ENCODE measurements at regions not wholly inside any gene's neighbourhood (a gene's known extent, or its start where the extent isn't known, plus 50 kb on each side); places are given as distances from the start of the nearest gene placed in this dataset.

GRCh38 chr5:44028226-44028625, 361.0 kb downstream of the FGF10 start:
- H3K9me3 ChIP-seq (ENCODE audit: control insufficient read depth in 1 of 2, insufficient read depth in 1 of 2, low read depth in 1 of 2, low read length in 2 of 2), result no peaks in the 10 kb centered on the region
- ATAC-seq (no peak), DNase-seq (ENCODE audit: low read depth, low spot score) (no peak)
- no peaks in the 10 kb centered on the region for H3K4me1 ChIP-seq (ENCODE audit: control insufficient read depth in 1 of 2, insufficient read depth in 2 of 2, low read length in 2 of 2)
- H3K4me3 ChIP-seq (replicated peaks in 1 of 2; ENCODE audit: low read depth in 1 of 2, low read length in 2 of 2), result no peak overlapping the region
- no peak for TF ChIP-seq ELF1 (IDR thresholded peaks at IDR 0.05; ENCODE audit: borderline replicate concordance, low read depth)
- no peaks in the 10 kb centered on the region for H4K20me1 ChIP-seq (ENCODE audit: insufficient read depth)
- no peak overlapping the region for H3K9ac ChIP-seq (ENCODE audit: low read length)
- RAD21 ChIA-PET (ENCODE audit: low non-redundant PET in 1 of 2, low total read pairs in 2 of 2, uncharacterized antibody in 2 of 2, unreplicated experiment in 2 of 2), result no interaction called here
- no peaks in the 10 kb centered on the region for H3K27me3 ChIP-seq (ENCODE audit: insufficient read depth, low read length)
- no peaks in the 10 kb centered on the region for H3K9me2 ChIP-seq (ENCODE audit: insufficient read depth)
- intact Hi-C loops (cut with micrococcal nuclease), result no loop called here
- POLR2A ChIA-PET, result no interaction called here
- no peak overlapping the region for H2AFZ ChIP-seq (ENCODE audit: low read depth, low read length, poor library complexity, severe bottlenecking)
- no TSS peak for BruUV-seq (replicated peaks)
- CTCF ChIA-PET, result no interaction called here
- no peak overlapping the region for H3K4me2 ChIP-seq (ENCODE audit: low read length)
- no peak overlapping the region for H3K27ac ChIP-seq (ENCODE audit: low read depth, low read length)
- no peaks in the 10 kb centered on the region for H3K79me2 ChIP-seq (ENCODE audit: insufficient read depth, low read length)
- no peaks in the 10 kb centered on the region for H3K36me3 ChIP-seq (ENCODE audit: control insufficient read depth in 1 of 2, insufficient read depth in 2 of 2, low read length in 2 of 2)

- Histone ChIP-seq H3K36me3 (ENCODE audit: control insufficient read depth in 1 of 2, insufficient read depth in 2 of 2, low read length in 2 of 2) (no peaks in the 10 kb centered on the region), H3K4me2 (ENCODE audit: low read length) (no peak overlapping the region), H4K20me1 (ENCODE audit: insufficient read depth) (no peaks in the 10 kb centered on the region), H3K4me3 (replicated peaks in 1 of 2; ENCODE audit: low read depth in 1 of 2, low read length in 2 of 2) (no peak overlapping the region), H3K9me3 (ENCODE audit: control insufficient read depth in 1 of 2, insufficient read depth in 1 of 2, low read depth in 1 of 2, low read length in 2 of 2) (no peaks in the 10 kb centered on the region), H3K9me2 (ENCODE audit: insufficient read depth) (no peaks in the 10 kb centered on the region), H3K79me2 (ENCODE audit: insufficient read depth, low read length) (no peaks in the 10 kb centered on the region), H3K27ac (ENCODE audit: low read depth, low read length) (no peak overlapping the region), H3K27me3 (ENCODE audit: insufficient read depth, low read length) (no peaks in the 10 kb centered on the region), H3K9ac (ENCODE audit: low read length) (no peak overlapping the region), H3K4me1 (ENCODE audit: control insufficient read depth in 1 of 2, insufficient read depth in 2 of 2, low read length in 2 of 2) (no peaks in the 10 kb centered on the region), H2AFZ (ENCODE audit: low read depth, low read length, poor library complexity, severe bottlenecking) (no peak overlapping the region)
- CTCF ChIA-PET, result no interaction called here
- intact Hi-C loops (cut with micrococcal nuclease), result no loop called here
- POLR2A ChIA-PET, result interaction anchor here (0.6 kb wide), 1 partner anchor 341 kb away, joined by 3 read pairs; no protein-coding TSS in a partner anchor
- no peak for DNase-seq (ENCODE audit: low read depth, low spot score)
- BruUV-seq (replicated peaks), result no TSS peak
- no peak for ATAC-seq
- no peak for TF ChIP-seq RAD21 (IDR thresholded peaks at IDR 0.05; ENCODE audit: low read depth)
- no peak for TF ChIP-seq CTCF (IDR thresholded peaks at IDR 0.05 in 2 of 3, conservative IDR thresholded peaks at IDR 0.05 in 1 of 3; ENCODE audit: borderline replicate concordance in 1 of 3, insufficient read depth in 1 of 3, low read depth in 2 of 3, low read length in 2 of 3)
- TF ChIP-seq EGR1 (IDR thresholded peaks at IDR 0.05; ENCODE audit: low read depth), result no peak
- no peak for TF ChIP-seq REST (IDR thresholded peaks at IDR 0.05; ENCODE audit: low read depth)
- no peak for TF ChIP-seq FOSL1 (IDR thresholded peaks at IDR 0.05; ENCODE audit: low read depth)
- TF ChIP-seq POLR2A (IDR thresholded peaks at IDR 0.05; ENCODE audit: borderline replicate concordance, extremely low read depth, insufficient read depth, insufficient read length), result no peak
- no peak for TF ChIP-seq POLR2AphosphoS5 (IDR thresholded peaks at IDR 0.05; ENCODE audit: low read depth, low read length)
- no peak for TF ChIP-seq SP1 (IDR thresholded peaks at IDR 0.05; ENCODE audit: low read depth)
- no peak for TF ChIP-seq ZNF274 (IDR thresholded peaks at IDR 0.05; ENCODE audit: low read depth, low read length)
- no peak for TF ChIP-seq SRF (IDR thresholded peaks at IDR 0.05; ENCODE audit: low read depth)
- TF ChIP-seq ELF1 (IDR thresholded peaks at IDR 0.05; ENCODE audit: borderline replicate concordance, low read depth), result no peak
- no peak for TF ChIP-seq ZFX (IDR thresholded peaks at IDR 0.05)
- TF ChIP-seq YY1 (IDR thresholded peaks at IDR 0.05; ENCODE audit: extremely low read depth, insufficient replicate concordance, low read depth, low read length), result no peak
- RAD21 ChIA-PET (ENCODE audit: low non-redundant PET in 1 of 2, low total read pairs in 2 of 2, uncharacterized antibody in 2 of 2, unreplicated experiment in 2 of 2), result no interaction called here
Observed at GRCh38 chr5:44022622-44023021, 366.6 kb downstream of the FGF10 start.
